Esophagus muscularis mucosa (tissue), 3 donors: ENCODE measurements at regions not wholly inside any gene's neighbourhood (a gene's known extent, or its start where the extent isn't known, plus 50 kb on each side); places are given as distances from the start of the nearest gene placed in this dataset.

Experiments used
- POLR2A ChIP-seq: fragments of 450-650 bp; IDR thresholded peaks from one replicate; pipeline ENCODE4 v1.6.1; 2017; ENCODE audit warnings: antibody characterized with exemption, moderate library complexity, mild to moderate bottlenecking, low read depth
- TF ChIP-seq, protein P1 (sequence below), 3 experiments: fragments of 200-600 bp in 2 of 3; fragments of 450-650 bp in 1 of 3; sonication (generic) in 2 of 3; IDR thresholded peaks; one replicate each; pipeline ENCODE4 v1.5.1; 2017 to 2019; ENCODE audit warnings: antibody characterized with exemption in 3 of 3, mild to moderate bottlenecking in 2 of 3, moderate library complexity in 1 of 3

DNA sequence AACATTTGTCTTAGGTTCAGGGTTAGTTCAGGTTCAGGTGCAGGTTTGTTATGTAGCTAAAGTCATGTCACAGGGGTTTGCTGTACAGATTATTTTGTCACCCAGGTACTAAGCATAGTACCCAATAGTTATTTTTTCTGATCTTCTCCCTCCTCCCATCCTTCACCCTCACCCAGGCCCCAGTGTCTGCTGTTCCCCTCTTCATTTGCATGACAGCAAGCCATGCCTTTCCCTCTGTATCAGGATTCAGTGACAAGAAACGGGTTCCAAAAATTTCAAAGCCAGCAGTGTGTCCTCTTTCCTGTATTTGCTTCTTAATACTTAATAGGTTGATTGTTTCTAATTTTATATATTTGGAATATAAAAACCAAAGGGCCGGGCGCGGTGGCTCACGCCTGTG is 330.8 kb upstream of the SGCD start:
- TF ChIP-seq POLR2A, result no peak
- TF ChIP-seq, protein P1, sequence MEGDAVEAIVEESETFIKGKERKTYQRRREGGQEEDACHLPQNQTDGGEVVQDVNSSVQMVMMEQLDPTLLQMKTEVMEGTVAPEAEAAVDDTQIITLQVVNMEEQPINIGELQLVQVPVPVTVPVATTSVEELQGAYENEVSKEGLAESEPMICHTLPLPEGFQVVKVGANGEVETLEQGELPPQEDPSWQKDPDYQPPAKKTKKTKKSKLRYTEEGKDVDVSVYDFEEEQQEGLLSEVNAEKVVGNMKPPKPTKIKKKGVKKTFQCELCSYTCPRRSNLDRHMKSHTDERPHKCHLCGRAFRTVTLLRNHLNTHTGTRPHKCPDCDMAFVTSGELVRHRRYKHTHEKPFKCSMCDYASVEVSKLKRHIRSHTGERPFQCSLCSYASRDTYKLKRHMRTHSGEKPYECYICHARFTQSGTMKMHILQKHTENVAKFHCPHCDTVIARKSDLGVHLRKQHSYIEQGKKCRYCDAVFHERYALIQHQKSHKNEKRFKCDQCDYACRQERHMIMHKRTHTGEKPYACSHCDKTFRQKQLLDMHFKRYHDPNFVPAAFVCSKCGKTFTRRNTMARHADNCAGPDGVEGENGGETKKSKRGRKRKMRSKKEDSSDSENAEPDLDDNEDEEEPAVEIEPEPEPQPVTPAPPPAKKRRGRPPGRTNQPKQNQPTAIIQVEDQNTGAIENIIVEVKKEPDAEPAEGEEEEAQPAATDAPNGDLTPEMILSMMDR (IDR thresholded peaks at IDR 0.05), result no peak
